Stimulated activated CD4-positive, alpha-beta T cell treated with anti-CD3 and anti-CD28 coated beads, Interleukin-4, amount 100 ng/mL, for 1 hour (primary cell): ENCODE measurements at regions not wholly inside any gene's neighbourhood (a gene's known extent, or its start where the extent isn't known, plus 50 kb on each side); places are given as distances from the start of the nearest gene placed in this dataset.
"Not testable (repeated sequence)": the region's sequence is repeated elsewhere in the genome, so short reads cannot be mapped to it uniquely, and the experiment has no call there.

ENCODE experiments used
- DNase-seq: peaks from one replicate; pipeline ENCODE4 v3.0.0-alpha.2; 2020

- DNase-seq: no peak
Measured at GRCh38 chr3:106029954-106030626, 161.3 kb upstream of the CBLB start.

- no peak for DNase-seq
Measured at GRCh38 chr3:106030627-106030963, 161.8 kb upstream of the CBLB start.

- DNase-seq: no peak
Measured at GRCh38 chr3:106032479-106032878, 163.7 kb upstream of the CBLB start.

GRCh38 chr3:106033654-106034053 lies 164.8 kb upstream of the CBLB start:
- no peak for DNase-seq

GRCh38 chr3:106034313-106034712 lies 165.5 kb upstream of the CBLB start:
- no peak for DNase-seq

- no peak for DNase-seq
Measured at GRCh38 chr3:106035619-106036018, 166.8 kb upstream of the CBLB start.

GRCh38 chr3:106036696-106037095 lies 167.9 kb upstream of the CBLB start:
- no peak for DNase-seq

GRCh38 chr3:106047221-106047620 lies 178.4 kb upstream of the CBLB start:
- DNase-seq: no peak

GRCh38 chr3:106048946-106049481 lies 180.2 kb upstream of the CBLB start:
- DNase-seq: no peak

- DNase-seq: no peak
Measured at GRCh38 chr3:106049821-106050220, 181.0 kb upstream of the CBLB start.

GRCh38 chr3:106056931-106057330 lies 188.1 kb upstream of the CBLB start:
- DNase-seq: no peak

- DNase-seq: no peak
Measured at GRCh38 chr3:106058475-106058874, 189.7 kb upstream of the CBLB start.

- no peak for DNase-seq
Measured at GRCh38 chr3:106059953-106060517, 191.2 kb upstream of the CBLB start.

- DNase-seq: no peak
Measured at GRCh38 chr3:106063909-106064308, 195.1 kb upstream of the CBLB start.

GRCh38 chr3:106065831-106066230 lies 197.0 kb upstream of the CBLB start:
- no peak for DNase-seq

- DNase-seq: no peak
Measured at GRCh38 chr3:106067711-106068110, 198.9 kb upstream of the CBLB start.

- no peak for DNase-seq
Measured at GRCh38 chr3:106068381-106068780, 199.6 kb upstream of the CBLB start.

GRCh38 chr3:106068795-106069194 lies 200.0 kb upstream of the CBLB start:
- no peak for DNase-seq

- DNase-seq: no peak
Measured at GRCh38 chr3:106070187-106070586, 201.4 kb upstream of the CBLB start.

- DNase-seq: no peak
Measured at GRCh38 chr3:106071306-106071705, 202.5 kb upstream of the CBLB start.

GRCh38 chr3:106072596-106072995 lies 203.8 kb upstream of the CBLB start:
- DNase-seq: not testable (repeated sequence)

- DNase-seq: not testable (repeated sequence)
Measured at GRCh38 chr3:106073806-106074205, 205.0 kb upstream of the CBLB start.

- not testable (repeated sequence) for DNase-seq
Measured at GRCh38 chr3:106075731-106076130, 206.9 kb upstream of the CBLB start.

GRCh38 chr3:106078635-106079034 lies 209.8 kb upstream of the CBLB start:
- DNase-seq: no peak

GRCh38 chr3:106082616-106083015 lies 213.8 kb upstream of the CBLB start:
- DNase-seq: no peak
